ENCODE measurements at regions not wholly inside any gene's neighbourhood (a gene's known extent, or its start where the extent isn't known, plus 50 kb on each side); places are given as distances from the start of the nearest gene placed in this dataset.

- DNase-seq: no peak
Measured at GRCh38 chr13:61725806-61726205, 310.2 kb upstream of the PCDH20 start.

GRCh38 chr13:61722119-61722518 is 306.5 kb upstream of the PCDH20 start:
- DNase-seq: no peak

GRCh38 chr13:61712621-61713020 is 297.0 kb upstream of the PCDH20 start:
- DNase-seq: no peak

GRCh38 chr13:61709258-61709657 is 293.6 kb upstream of the PCDH20 start:
- DNase-seq: no peak

GRCh38 chr13:61706899-61707298 is 291.2 kb upstream of the PCDH20 start:
- DNase-seq: no peak

- no peak for DNase-seq
Measured at GRCh38 chr13:61700620-61701019, 285.0 kb upstream of the PCDH20 start.

- no peak for DNase-seq
Measured at GRCh38 chr13:61700181-61700580, 284.5 kb upstream of the PCDH20 start.

GRCh38 chr13:61696676-61697075 is 281.0 kb upstream of the PCDH20 start:
- DNase-seq: no peak

- no peak for DNase-seq
Measured at GRCh38 chr13:61695147-61695546, 279.5 kb upstream of the PCDH20 start.

GRCh38 chr13:61692691-61693090 is 277.0 kb upstream of the PCDH20 start:
- no peak for DNase-seq

GRCh38 chr13:61685682-61686012 is 270.0 kb upstream of the PCDH20 start:
- DNase-seq: peak; percentile 68

GRCh38 chr13:61684976-61685681 is 269.5 kb upstream of the PCDH20 start:
- no peak for DNase-seq

GRCh38 chr13:61672756-61673155 is 257.1 kb upstream of the PCDH20 start:
- DNase-seq: no peak

GRCh38 chr13:61670384-61671161 is 254.9 kb upstream of the PCDH20 start:
- no peak for DNase-seq

- DNase-seq: peak; percentile 60
Measured at GRCh38 chr13:61664801-61665705, 249.4 kb upstream of the PCDH20 start.

- DNase-seq: no peak
Measured at GRCh38 chr13:61654481-61654880, 238.8 kb upstream of the PCDH20 start.

- DNase-seq: no peak
Measured at GRCh38 chr13:61648547-61648946, 232.9 kb upstream of the PCDH20 start.

GRCh38 chr13:61612192-61612591 is 196.5 kb upstream of the PCDH20 start:
- DNase-seq: no peak

- peak; percentile 76 for DNase-seq
Measured at GRCh38 chr13:61608138-61608537, 192.5 kb upstream of the PCDH20 start.

GRCh38 chr13:61600360-61601033 is 184.8 kb upstream of the PCDH20 start:
- DNase-seq: no peak

- no peak for DNase-seq
Measured at GRCh38 chr13:61592489-61592888, 176.8 kb upstream of the PCDH20 start.

GRCh38 chr13:61575973-61576372 is 160.3 kb upstream of the PCDH20 start:
- no peak for DNase-seq

GRCh38 chr13:61563645-61564044 is 148.0 kb upstream of the PCDH20 start:
- no peak for DNase-seq
